Type B pancreatic cell (in vitro differentiated cells): ENCODE measurements at regions not wholly inside any gene's neighbourhood (a gene's known extent, or its start where the extent isn't known, plus 50 kb on each side); places are given as distances from the start of the nearest gene placed in this dataset.

Source experiments
- DNase-seq: peaks from one replicate; pipeline ENCODE4 v3.0.0; 2021; ENCODE audit warnings: mixed read lengths; ENCODE audit not compliant: unreplicated experiment; ENCODE audit errors: extremely low spot score
- H3K27ac Mint-ChIP-seq: 2 replicates; pipeline ENCODE4 v1.8.0; 2021; ENCODE audit warnings: mild to moderate bottlenecking, mixed read lengths
- H3K27me3 Mint-ChIP-seq: 2 replicates; pipeline ENCODE4 v1.8.0; 2021; ENCODE audit warnings: mixed read lengths
- H3K36me3 Mint-ChIP-seq: 2 replicates; pipeline ENCODE4 v1.8.0; 2021; ENCODE audit warnings: mixed read lengths
- H3K4me1 Mint-ChIP-seq: one replicate; pipeline ENCODE4 v1.8.0; 2021; ENCODE audit warnings: mixed read lengths; ENCODE audit not compliant: unreplicated experiment
- H3K4me3 Mint-ChIP-seq: 2 replicates; pipeline ENCODE4 v1.8.0; 2021; ENCODE audit warnings: mild to moderate bottlenecking, mixed read lengths
- H3K9me3 Mint-ChIP-seq: 2 replicates; pipeline ENCODE4 v1.8.0; 2021; ENCODE audit warnings: mixed read lengths
- CTCF ChIP-seq: fragments of 200-600 bp; sonication (generic); conservative IDR thresholded peaks from 2 replicates; pipeline ENCODE4 v1.5.0; 2021; ENCODE audit warnings: antibody characterized with exemption, mild to moderate bottlenecking

- TF ChIP-seq CTCF: no peak
- Mint-ChIP-seq H3K4me3 (no peak overlapping the region), H3K4me1 (no peaks in the 10 kb centered on the region), H3K27ac (no peak overlapping the region), H3K9me3 (no peaks in the 10 kb centered on the region), H3K27me3 (no peaks in the 10 kb centered on the region), H3K36me3 (no peaks in the 10 kb centered on the region)
- no peak for DNase-seq
These were observed 432.2 kb downstream of the HTR1B start for GRCh38 chr6:77030929-77031674.

- Mint-ChIP-seq H3K4me1 (no peaks in the 10 kb centered on the region), H3K4me3 (no peak overlapping the region), H3K27me3 (no peaks in the 10 kb centered on the region), H3K27ac (no peak overlapping the region), H3K36me3 (no peaks in the 10 kb centered on the region), H3K9me3 (no peaks in the 10 kb centered on the region)
- TF ChIP-seq CTCF: no peak
- no peak for DNase-seq
These were observed 436.9 kb downstream of the HTR1B start for GRCh38 chr6:77026341-77026740.

GRCh38 chr6:77025736-77026223, 437.5 kb downstream of the HTR1B start:
- Mint-ChIP-seq H3K4me3 (no peak overlapping the region), H3K27me3 (no peaks in the 10 kb centered on the region), H3K27ac (no peak overlapping the region), H3K4me1 (no peaks in the 10 kb centered on the region), H3K9me3 (no peaks in the 10 kb centered on the region), H3K36me3 (no peaks in the 10 kb centered on the region)
- TF ChIP-seq CTCF: no peak
- DNase-seq: no peak

GRCh38 chr6:77021778-77022177, 441.5 kb downstream of the HTR1B start:
- H3K4me3 Mint-ChIP-seq: no peak overlapping the region
- no peaks in the 10 kb centered on the region for H3K4me1 Mint-ChIP-seq
- TF ChIP-seq CTCF: no peak
- no peaks in the 10 kb centered on the region for H3K27me3 Mint-ChIP-seq
- no peaks in the 10 kb centered on the region for H3K9me3 Mint-ChIP-seq
- no peaks in the 10 kb centered on the region for H3K36me3 Mint-ChIP-seq
- no peak for DNase-seq
- H3K27ac Mint-ChIP-seq: no peak overlapping the region

- Mint-ChIP-seq H3K36me3 (no peaks in the 10 kb centered on the region), H3K4me1 (no peaks in the 10 kb centered on the region), H3K27ac (no peak overlapping the region), H3K9me3 (no peaks in the 10 kb centered on the region), H3K27me3 (no peaks in the 10 kb centered on the region), H3K4me3 (no peak overlapping the region)
- DNase-seq: no peak
- TF ChIP-seq CTCF: no peak
These were observed 442.1 kb downstream of the HTR1B start for GRCh38 chr6:77021232-77021631.
